GM19324 (cell line): ENCODE measurements at regions not wholly inside any gene's neighbourhood (a gene's known extent, or its start where the extent isn't known, plus 50 kb on each side); places are given as distances from the start of the nearest gene placed in this dataset.

ENCODE experiments used
- ATAC-seq: cut with Tn5 transposase; IDR thresholded peaks from one replicate; pipeline ENCODE4 v1.9.1; 2021; ENCODE audit warnings: mild to moderate bottlenecking, moderate library complexity; ENCODE audit not compliant: unreplicated experiment, low FRiP score

GRCh38 chr18:55166260-55166598, 207.0 kb upstream of the CCDC68 start:
- ATAC-seq = no peak

DNA sequence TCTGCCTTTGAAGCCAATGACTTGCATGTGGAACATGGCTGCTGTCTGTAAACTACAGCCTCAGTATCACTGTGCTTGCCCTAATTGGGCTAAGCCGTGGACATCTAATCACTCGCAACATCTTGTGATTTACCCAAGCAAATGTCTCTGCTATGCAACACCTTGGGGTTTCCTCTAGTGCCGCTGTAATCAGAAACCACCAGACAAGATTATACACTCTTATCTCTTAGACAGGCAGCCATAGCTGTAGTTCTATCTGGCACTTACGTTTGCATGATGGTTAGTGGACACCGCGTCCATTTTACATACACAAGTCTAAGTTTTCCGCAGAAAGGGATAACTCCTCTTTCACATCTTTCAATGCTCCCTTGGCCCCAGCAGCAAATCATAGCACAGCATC, 204.3 kb upstream of the CCDC68 start:
- ATAC-seq = no peak

GRCh38 chr18:55161916-55162315, 202.7 kb upstream of the CCDC68 start:
- ATAC-seq = no peak

GRCh38 chr18:55159027-55159426, 199.8 kb upstream of the CCDC68 start:
- ATAC-seq = no peak

DNA sequence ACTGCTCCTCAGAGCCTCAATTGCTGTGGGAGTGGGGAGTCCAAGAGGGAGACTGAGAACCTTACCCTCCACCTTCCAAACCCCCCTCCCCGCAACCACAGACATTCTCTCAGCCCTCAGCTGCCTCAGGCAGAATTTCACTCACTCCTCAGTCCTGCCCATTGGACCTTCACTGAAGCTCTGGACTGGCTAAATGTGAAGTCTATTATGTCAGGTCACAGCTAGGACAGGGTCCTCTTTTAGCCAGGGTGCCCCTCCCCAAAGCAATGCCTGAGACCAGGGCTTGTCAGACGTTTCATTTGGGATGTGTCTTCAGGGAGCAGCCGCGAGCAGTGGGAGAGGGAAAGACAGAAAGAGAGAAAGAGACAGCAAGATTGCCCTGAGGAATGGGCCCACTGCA, 199.3 kb upstream of the CCDC68 start:
- no peak for ATAC-seq

- no peak for ATAC-seq
Observed at GRCh38 chr18:55153346-55153745, 194.1 kb upstream of the CCDC68 start.

- no peak for ATAC-seq
Observed at GRCh38 chr18:55152801-55153200, 193.5 kb upstream of the CCDC68 start.

DNA sequence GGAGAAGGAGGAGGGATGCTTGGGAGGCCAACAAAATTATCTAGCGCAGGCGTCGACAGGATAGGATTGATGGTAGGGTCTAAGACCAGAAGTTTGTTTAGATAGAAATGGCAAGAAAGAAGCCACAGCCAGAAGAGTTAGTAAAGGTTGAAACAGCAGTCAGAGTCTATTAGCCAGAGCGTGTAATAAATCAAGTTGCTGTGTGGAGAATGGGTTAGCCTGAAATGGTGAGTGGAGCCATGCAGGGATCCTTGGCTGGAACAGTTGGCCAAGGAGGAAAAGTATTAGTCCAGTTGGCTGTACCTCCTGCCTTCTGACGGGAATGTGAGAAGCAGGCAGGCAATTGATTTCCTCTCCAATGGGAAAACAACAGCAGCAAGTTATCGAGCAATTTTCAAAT, 190.7 kb upstream of the CCDC68 start:
- no peak for ATAC-seq

- ATAC-seq = no peak
Observed at GRCh38 chr18:55147791-55148190, 188.5 kb upstream of the CCDC68 start.

GRCh38 chr18:55144193-55144930, 185.1 kb upstream of the CCDC68 start:
- ATAC-seq = no peak

- ATAC-seq = no peak
Observed at GRCh38 chr18:55142410-55142809, 183.1 kb upstream of the CCDC68 start.

DNA sequence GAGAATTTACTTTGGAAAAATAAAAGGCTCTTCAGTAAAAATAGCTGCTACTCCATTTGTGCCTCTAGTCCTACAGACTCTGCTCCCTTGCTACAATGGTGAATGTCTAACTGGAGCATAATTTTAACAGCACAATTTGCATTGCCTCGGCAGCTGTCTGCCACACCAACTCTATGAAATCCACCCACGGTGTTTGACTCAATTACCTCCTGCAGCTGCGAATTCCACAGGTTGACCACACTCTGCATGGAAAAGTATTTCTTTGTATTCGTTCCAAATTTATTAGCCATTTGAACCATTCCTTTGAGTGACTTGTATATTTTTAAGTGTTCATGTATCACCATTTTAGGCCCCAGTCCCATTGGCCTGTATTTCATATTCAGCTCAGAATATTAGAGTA, 182.1 kb upstream of the CCDC68 start:
- ATAC-seq = no peak

DNA sequence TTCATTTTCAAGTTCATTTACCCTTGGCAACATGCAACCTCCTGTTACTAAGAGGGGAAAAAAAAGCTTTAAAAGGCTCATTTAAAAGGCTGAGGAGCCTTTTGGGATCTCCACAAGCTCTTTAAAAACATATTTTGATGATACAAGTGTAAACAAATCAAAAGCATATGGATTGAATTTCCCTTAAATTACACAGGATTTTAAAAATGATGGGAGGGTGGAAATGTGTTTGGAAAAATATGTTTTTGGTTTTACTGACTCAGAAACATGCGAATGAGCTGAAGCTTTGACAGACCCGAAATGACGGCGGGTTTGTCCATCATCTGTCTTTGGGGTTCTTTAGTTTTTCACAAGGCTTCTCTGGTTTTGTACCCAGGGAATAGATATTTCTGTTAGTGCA, 180.6 kb upstream of the CCDC68 start:
- ATAC-seq = no peak

GRCh38 chr18:55139307-55139706, 180.0 kb upstream of the CCDC68 start:
- no peak for ATAC-seq

- no peak for ATAC-seq
Observed at GRCh38 chr18:55138401-55138800, 179.1 kb upstream of the CCDC68 start.

DNA sequence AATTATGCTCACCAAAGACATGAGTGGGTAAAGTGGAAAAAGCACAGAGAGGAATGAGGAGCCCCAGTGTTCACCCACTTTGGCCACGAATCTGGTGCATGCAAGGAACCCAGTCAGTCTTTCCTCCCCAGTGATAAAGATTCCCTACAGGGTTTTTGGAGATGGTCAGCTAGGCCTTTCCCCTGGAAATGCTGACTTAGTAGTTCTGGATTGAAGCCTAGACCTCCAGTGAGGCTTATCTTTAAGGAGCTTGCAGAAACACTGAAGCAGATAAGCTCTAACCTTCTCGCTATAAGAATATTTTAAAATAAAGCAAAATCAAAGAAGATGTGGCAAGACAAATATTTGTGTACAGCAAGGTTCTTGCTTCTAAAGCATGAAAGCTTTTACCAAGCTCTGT, 178.3 kb upstream of the CCDC68 start:
- no peak for ATAC-seq

DNA sequence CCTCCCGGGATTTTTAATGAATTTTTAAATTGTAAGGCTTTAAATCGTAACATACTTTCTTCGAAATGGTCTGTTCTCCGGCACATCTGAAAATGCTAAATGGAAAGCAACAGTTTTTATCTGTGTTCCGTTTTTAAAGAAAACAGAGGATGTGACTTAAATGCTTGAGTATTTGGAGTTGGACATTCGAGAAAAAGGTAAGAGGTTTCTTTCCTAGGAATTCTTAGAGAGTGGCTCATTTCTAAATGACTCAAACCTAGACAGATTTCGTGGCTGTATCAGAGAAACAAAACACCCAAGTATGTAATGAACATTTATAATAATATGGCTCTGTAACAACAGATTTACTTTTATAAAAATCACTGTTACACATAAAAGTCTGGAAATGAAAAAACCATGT, 177.6 kb upstream of the CCDC68 start:
- ATAC-seq = no peak

DNA sequence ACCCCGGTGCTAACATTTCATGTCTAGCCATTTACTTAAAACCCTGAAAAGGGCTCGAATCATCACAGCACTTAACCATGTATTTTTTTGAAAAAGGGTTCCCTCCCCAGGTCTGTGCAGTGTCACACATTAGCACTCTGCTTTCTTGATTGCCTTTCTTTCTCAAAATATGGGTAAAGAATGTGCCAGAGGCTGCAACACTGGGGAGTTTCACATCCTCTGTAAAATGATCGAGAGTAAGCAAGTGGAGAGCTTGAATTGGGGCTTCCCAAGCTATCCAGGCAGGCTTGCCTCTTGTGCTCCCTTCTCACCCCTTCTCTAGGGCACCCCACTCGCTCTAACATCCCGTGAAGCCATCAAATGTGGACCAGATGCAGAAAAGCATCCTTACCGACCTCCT, 177.0 kb upstream of the CCDC68 start:
- ATAC-seq = no peak

- ATAC-seq = no peak
Observed at GRCh38 chr18:55133378-55133777, 174.1 kb upstream of the CCDC68 start.

GRCh38 chr18:55128437-55128836, 169.2 kb upstream of the CCDC68 start:
- ATAC-seq = no peak

DNA sequence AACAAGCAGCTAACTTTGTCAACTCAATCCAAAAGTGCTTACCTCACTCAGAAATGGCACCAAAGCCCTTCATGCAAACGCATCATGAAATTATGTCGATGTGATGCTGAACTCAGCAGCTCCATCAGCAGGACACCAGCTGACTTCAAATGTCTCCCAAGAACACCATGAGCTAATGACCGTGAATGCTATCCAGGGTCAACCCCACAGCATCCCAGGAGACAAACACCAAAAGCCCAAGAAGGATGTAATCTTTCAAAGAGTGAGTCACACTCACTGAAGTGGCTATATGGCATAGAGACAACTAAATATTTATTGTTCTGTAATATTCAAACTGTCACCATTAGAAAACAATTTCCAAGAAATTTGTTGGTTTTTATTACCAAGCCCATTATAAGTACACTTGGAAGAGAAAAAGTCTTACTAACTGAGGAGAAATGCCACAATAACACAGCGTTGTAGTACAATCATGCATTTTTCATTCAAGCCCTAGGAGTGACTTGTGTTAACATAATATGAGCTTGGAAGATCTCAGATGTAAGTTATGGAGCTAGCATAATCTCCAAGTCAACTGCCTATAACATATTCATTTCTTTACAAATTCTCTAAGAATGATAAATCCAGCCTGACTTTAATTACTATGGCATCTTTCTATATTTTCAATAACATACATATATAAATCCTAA, 165.0 kb upstream of the CCDC68 start:
- no peak for ATAC-seq

DNA sequence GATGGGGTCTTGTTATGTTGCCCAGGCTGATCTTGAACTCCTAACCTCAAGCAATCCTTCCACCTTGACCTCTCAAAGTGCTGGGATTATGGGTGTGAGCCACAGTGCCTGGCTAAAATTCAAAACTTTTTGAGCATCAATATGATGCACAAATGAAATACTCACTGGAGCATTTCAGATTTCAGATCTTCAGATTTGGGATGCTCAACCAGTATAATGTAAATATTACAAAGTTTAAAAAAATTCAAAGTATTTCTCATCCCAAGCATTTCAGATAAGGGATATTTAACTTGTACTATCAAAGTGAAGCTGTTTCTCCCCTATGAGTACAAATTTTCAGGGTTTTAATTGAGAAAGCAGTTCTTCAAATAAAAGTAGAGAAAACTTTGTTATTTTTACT, 164.1 kb upstream of the CCDC68 start:
- no peak for ATAC-seq
